Stimulated activated naive B cell treated with anti-CD40 and anti-IgM and Interleukin-4, amounts not matched to agents 10 μg/mL and 1 μg/mL and 100 μg/mL, for 72 hours (primary cell): ENCODE measurements at regions not wholly inside any gene's neighbourhood (a gene's known extent, or its start where the extent isn't known, plus 50 kb on each side); places are given as distances from the start of the nearest gene placed in this dataset.

ENCODE experiments used
- ATAC-seq, 2 donors: fragments of 150-1000 bp; cut with Tn5 transposase; replicated peaks; 2 replicates each; pipeline ENCODE4 v1.10.0; 2021; ENCODE audit warnings: moderate library complexity in 1 of 2
- DNase-seq: peaks from one replicate; pipeline ENCODE4 v3.0.0; 2021
- H3K27ac Mint-ChIP-seq: one replicate; pipeline ENCODE4 v1.8.0; 2022; ENCODE audit warnings: mild to moderate bottlenecking, mixed read lengths
- H3K27me3 Mint-ChIP-seq, 2 donors: one replicate each; pipeline ENCODE4 v1.8.0; 2022; ENCODE audit warnings: mixed read lengths in 2 of 2
- H3K36me3 Mint-ChIP-seq, 2 donors: one replicate each; pipeline ENCODE4 v1.8.0; 2022; ENCODE audit warnings: mixed read lengths in 2 of 2, mild to moderate bottlenecking in 1 of 2
- H3K4me1 Mint-ChIP-seq, 2 donors: one replicate each; pipeline ENCODE4 v1.8.0; 2022; ENCODE audit warnings: mixed read lengths in 2 of 2, mild to moderate bottlenecking in 1 of 2
- H3K4me3 Mint-ChIP-seq, 2 donors: one replicate each; pipeline ENCODE4 v1.8.0; 2022; ENCODE audit warnings: mild to moderate bottlenecking in 2 of 2, mixed read lengths in 2 of 2, moderate library complexity in 1 of 2
- H3K9me3 Mint-ChIP-seq, 2 donors: one replicate each; pipeline ENCODE4 v1.8.0; 2022; ENCODE audit warnings: mixed read lengths in 2 of 2, mild to moderate bottlenecking in 1 of 2

DNA sequence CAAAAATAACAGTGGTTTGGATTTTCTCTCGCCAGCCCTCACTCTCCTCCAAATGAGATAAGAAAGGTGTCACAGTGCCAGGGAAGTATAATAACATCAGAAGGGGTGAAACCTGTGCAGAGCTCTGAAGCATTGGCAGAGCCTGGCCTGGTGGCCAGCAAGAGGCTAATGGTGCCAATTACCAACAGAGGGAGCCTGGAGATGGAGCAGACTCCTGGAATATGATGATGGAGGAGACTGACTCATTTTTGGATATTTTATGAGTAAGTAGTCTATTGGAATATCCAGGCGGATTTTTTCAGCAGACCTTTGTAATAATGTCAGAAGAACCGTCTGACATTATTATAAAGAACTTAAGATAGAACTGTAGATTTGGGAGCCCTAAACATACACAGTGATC is 442.6 kb upstream of the MARCKS start:
- Mint-ChIP-seq H3K4me3 (no peak overlapping the region), H3K9me3 (peaks cover 0 to 1% of the 10 kb centered on the region in 2 donors), H3K4me1 (peaks cover 2 to 12% of the 10 kb centered on the region in 2 donors), H3K36me3 (no peaks in the 10 kb centered on the region), H3K27ac (no peak overlapping the region), H3K27me3 (no peaks in the 10 kb centered on the region)
- no peak for ATAC-seq
- no peak for DNase-seq

DNA sequence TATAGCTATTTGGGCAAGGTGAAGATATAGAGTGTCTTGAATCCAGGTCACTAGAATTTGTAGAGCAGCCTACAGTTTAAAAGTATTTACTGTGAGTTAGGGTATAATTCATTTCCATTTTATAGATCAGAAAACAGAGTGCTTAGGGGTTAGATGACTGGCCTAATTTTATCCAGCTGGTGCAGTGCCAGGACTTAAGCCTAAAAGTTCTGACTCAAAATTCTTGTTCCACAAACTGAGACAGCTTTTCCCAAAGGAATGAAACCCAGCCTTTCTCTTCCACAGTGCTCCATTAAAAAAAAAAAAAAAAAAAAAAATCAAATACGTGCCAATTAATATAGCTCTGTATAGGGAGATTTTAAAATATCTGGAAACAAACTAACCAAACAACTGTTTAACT is 441.0 kb upstream of the MARCKS start:
- Mint-ChIP-seq H3K9me3 (peaks cover 0 to 1% of the 10 kb centered on the region in 2 donors), H3K4me3 (no peak overlapping the region), H3K27ac (no peak overlapping the region), H3K4me1 (peaks cover 0 to 8% of the 10 kb centered on the region in 2 donors), H3K36me3 (no peaks in the 10 kb centered on the region), H3K27me3 (no peaks in the 10 kb centered on the region)
- ATAC-seq (no peak), DNase-seq (no peak)

DNA sequence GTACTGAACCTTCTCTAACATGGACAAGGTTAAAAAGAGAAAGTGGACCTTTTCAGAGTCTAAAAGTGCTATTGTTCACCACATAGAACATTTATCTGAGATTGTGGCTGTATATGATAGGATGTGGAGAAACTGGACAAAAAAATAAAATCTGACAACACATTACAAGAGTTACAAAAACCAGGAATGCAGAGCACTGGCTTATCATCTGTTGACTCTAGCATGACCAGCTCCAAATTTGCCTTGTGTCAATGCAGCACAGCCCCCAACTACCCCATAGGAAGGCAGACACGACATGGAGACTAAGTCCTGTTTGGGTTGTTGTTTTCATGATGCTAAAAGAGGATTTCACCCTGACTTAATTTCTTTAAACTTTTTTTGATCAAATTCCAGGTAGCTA is 436.9 kb upstream of the MARCKS start:
- ATAC-seq: no peak
- peaks cover 0 to 3% of the 10 kb centered on the region in 2 donors for H3K9me3 Mint-ChIP-seq
- H3K4me1 Mint-ChIP-seq: peaks cover 0 to 8% of the 10 kb centered on the region in 2 donors
- no peaks in the 10 kb centered on the region for H3K36me3 Mint-ChIP-seq
- no peak overlapping the region for H3K27ac Mint-ChIP-seq
- H3K4me3 Mint-ChIP-seq: no peak overlapping the region
- DNase-seq: no peak
- no peaks in the 10 kb centered on the region for H3K27me3 Mint-ChIP-seq

DNA sequence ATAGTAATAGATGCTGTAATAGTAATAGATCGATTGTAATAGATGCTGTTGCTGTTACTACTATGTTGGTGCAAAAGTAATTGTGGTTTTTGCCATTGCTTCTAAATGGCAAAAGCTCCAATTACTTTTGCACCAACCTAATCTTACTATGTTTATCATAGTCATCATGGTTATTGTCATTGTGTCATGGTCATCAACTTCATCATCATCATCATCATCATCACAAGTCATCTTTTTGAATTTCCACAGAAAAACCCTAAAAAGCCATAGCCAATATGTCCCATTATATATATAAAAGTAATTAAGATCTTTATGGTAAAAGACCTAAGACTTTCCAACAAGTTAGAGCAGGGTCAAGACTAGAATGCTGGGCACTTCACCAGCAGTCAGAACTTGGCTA is 435.1 kb upstream of the MARCKS start:
- Mint-ChIP-seq H3K36me3 (no peaks in the 10 kb centered on the region), H3K27me3 (no peaks in the 10 kb centered on the region), H3K27ac (no peak overlapping the region), H3K4me3 (no peak overlapping the region), H3K9me3 (peaks cover 0 to 2% of the 10 kb centered on the region in 2 donors), H3K4me1 (peaks cover 0 to 6% of the 10 kb centered on the region in 2 donors)
- ATAC-seq (no peak), DNase-seq (no peak)

DNA sequence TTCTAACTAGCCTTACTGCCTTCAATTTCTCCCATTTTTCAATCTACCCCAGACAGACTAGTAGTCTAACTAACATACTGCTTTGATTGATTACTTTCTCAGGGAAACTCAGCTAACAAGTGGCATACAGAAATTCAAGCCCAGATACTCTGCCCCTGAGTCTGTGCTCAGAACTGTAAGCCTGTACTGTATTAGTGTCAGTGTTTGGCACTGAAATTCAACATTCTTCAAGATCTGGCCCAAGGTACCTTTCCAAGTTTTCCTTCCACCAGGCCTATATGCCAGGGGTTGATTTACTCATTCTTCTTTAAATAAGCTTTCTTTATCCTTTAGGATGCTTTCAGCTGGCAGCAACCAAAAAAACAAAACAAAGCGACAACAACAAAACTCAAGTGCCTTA is 433.2 kb upstream of the MARCKS start:
- Mint-ChIP-seq H3K36me3 (no peaks in the 10 kb centered on the region), H3K27me3 (peaks cover 0 to 4% of the 10 kb centered on the region in 2 donors), H3K4me1 (peaks cover 0 to 2% of the 10 kb centered on the region in 2 donors), H3K9me3 (peaks cover 0 to 2% of the 10 kb centered on the region in 2 donors), H3K27ac (no peak overlapping the region), H3K4me3 (no peak overlapping the region)
- no peak for DNase-seq
- no peak for ATAC-seq

DNA sequence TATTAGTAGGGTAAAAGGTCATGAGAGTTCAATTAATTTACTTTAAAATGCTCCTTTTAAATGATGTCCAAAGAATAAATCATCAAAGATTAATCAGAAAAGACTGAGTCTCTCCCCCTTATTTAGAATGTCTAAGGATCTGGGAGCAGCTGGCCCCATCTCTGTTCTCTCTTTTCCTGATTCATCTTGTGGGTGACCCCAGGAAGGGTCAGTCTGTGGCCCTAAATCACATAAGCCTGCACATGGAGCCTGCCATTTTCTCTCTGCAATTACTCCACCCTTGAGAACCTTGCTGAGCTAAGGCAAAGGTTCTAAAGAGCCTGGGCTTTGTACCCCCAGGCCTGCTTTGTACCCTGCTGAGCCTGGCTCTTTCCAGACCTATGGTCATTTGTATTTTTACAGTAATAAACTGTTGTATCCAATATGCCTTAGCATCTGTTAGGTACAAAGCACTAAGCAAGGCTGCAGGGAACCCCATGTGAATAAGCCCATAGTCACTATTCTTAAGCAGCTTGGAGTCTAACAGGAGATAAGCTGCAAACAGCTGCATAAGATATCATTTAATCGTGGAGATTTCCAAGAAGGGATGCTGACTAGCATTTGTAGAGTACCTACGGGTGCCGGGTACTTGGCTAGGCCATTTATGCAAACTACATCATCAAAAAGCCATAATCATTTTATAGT is 431.0 kb upstream of the MARCKS start:
- Mint-ChIP-seq H3K27me3 (peaks cover 4 to 7% of the 10 kb centered on the region in 2 donors), H3K4me1 (peaks cover 0 to 2% of the 10 kb centered on the region in 2 donors), H3K36me3 (no peaks in the 10 kb centered on the region), H3K27ac (no peak overlapping the region), H3K4me3 (no peak overlapping the region), H3K9me3 (peaks cover 0 to 2% of the 10 kb centered on the region in 2 donors)
- ATAC-seq (no peak), DNase-seq (no peak)

DNA sequence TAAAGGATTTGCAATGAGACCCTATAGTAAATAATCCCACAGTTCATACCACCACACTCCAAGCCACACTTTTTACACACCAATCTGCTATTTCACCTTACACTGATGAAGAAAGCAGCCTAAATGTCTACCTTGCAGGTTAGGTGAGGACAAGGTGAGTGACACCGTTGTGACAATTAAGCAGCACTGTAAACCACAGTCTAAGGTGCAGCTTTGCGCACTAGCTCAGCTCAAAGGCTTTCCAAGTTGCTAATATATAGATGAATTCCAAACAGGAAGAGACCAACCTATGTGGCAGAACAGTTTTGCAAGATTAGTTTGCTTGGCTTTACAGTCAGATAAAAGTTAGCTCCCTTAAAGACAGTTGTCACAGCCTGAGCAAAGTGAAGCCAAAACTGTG is 429.5 kb upstream of the MARCKS start:
- peaks cover 0 to 2% of the 10 kb centered on the region in 2 donors for H3K9me3 Mint-ChIP-seq
- peaks cover 0 to 2% of the 10 kb centered on the region in 2 donors for H3K4me1 Mint-ChIP-seq
- no peak overlapping the region for H3K27ac Mint-ChIP-seq
- ATAC-seq (no peak), DNase-seq (no peak)
- no peaks in the 10 kb centered on the region for H3K36me3 Mint-ChIP-seq
- H3K4me3 Mint-ChIP-seq: no peak overlapping the region
- H3K27me3 Mint-ChIP-seq: peaks cover 4 to 7% of the 10 kb centered on the region in 2 donors

DNA sequence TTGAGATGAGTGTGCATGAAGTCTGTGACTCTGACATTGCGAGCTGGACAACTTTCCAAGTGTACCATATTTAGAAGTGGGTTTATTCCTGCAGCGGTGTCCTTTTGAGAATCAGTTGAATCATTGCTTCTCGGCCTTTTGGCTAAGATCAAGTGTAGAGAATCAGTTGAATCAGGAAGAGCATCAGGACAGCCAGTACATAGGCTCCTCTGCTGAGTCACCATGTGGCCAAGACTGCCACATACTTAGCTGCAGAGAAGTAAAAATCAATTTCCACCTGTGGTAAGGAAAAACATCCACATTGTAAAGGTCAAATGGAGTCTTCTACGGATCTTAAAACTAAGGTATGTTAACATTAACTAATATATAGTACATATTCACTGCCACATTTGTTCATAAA is 428.4 kb upstream of the MARCKS start:
- H3K36me3 Mint-ChIP-seq: no peaks in the 10 kb centered on the region
- ATAC-seq: no peak

DNA sequence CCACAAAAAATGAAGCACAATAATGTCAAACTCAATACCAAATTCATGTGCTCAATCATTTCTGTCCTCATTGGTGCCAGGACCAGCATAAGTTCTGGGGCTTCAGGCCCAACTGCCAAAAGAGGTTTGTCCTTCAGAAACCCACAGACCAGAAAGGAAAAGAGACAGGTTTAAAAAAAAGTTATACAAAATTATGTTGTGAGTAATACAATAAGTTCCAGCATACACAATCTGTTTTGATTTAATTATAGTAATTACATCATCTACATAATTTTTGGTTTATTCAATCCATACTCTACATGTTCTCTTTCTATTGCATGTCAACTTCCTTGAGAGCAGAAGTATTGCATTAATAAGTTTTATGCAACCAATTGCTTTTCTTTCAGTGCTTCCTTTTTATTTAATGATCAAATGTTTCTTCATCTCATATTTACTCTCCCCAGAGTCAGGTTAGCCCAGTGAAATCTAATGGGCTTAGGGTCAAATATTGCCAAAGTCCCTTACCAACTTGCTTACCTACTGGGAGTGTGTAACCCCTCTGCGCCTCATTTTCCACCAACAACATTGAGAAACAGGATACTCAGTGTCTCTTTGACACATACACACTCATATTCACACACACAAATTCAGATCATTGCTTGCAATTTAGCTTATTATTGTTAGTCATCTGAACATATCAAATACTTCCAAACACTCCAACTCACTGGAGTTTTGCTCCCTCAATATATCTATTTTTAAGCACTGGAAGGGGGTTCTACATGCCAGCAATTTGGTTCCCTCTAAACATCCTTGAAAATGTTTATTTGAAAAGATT is 424.4 kb upstream of the MARCKS start:
- DNase-seq: no peak
- Mint-ChIP-seq H3K4me3 (no peak overlapping the region), H3K27ac (no peak overlapping the region)

More for the DNA sequence above, 428.4 kb upstream of the MARCKS start:
- Mint-ChIP-seq H3K27ac (no peak overlapping the region), H3K4me1 (peaks cover 0 to 2% of the 10 kb centered on the region in 2 donors), H3K4me3 (no peak overlapping the region), H3K9me3 (peaks cover 0 to 2% of the 10 kb centered on the region in 2 donors), H3K27me3 (peaks cover 4 to 7% of the 10 kb centered on the region in 2 donors)
- DNase-seq: no peak

DNA sequence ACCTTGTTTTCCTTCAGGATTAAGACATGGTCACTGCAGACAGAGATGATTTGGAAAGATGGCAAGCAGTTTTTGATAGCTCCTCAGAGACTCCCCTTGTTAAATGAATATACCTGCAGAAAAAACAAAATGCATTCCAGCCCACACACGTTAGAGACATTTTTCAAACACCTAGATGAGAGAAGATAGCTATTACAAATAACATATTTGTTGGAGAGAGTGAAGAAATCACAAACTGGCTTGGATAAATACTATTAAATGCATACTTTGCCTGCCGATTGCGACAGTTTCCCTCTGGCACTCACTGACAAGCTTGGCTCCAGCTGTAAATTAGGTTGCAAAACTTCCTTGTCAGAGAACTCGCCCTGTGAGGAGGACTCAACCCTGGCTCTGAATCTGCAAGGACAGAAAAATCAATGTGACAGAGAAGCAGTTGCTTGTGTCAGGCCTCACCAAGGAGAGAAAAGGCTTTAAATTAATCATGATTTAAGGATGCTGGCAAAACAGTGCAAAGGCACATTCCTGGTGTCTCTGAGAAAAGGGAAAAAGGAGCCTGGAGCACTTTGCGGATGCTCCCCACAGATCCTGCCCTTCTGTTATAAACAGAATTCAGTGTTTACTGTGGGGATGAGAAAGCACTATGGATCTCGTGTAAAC is 423.7 kb upstream of the MARCKS start:
- DNase-seq: no peak

More for the DNA sequence above, 424.4 kb upstream of the MARCKS start:
- Mint-ChIP-seq H3K9me3 (no peaks in the 10 kb centered on the region), H3K36me3 (no peaks in the 10 kb centered on the region), H3K4me1 (peaks cover 0 to 1% of the 10 kb centered on the region in 2 donors), H3K27me3 (peaks cover 9 to 10% of the 10 kb centered on the region in 2 donors)
- ATAC-seq: no peak

DNA sequence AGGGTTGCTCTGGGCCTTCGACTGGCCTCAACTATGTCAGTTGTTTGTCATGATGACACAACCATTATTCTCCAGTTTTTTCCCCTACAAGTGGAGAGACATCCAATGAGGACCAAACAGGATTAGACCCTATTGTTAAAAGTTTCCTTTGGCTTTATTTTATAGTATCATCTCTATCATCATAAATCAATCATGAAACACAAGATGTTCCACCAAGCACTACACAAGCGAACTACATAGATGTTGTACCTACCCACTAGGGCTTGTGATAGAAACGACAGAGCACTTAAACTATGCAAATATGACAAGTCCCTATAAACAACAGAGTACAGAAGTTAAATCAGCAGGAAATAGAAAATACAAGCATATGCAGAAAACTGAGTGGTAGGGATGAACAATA is 422.5 kb upstream of the MARCKS start:
- Mint-ChIP-seq H3K4me1 (no peaks in the 10 kb centered on the region), H3K27me3 (peaks cover 4 to 6% of the 10 kb centered on the region in 2 donors), H3K4me3 (no peak overlapping the region), H3K9me3 (no peaks in the 10 kb centered on the region), H3K36me3 (no peaks in the 10 kb centered on the region), H3K27ac (no peak overlapping the region)
- DNase-seq (no peak), ATAC-seq (no peak)

More for the DNA sequence above, 423.7 kb upstream of the MARCKS start:
- H3K36me3 Mint-ChIP-seq: no peaks in the 10 kb centered on the region
- H3K27ac Mint-ChIP-seq: no peak overlapping the region
- peaks cover 8 to 9% of the 10 kb centered on the region in 2 donors for H3K27me3 Mint-ChIP-seq
- no peaks in the 10 kb centered on the region for H3K9me3 Mint-ChIP-seq
- no peak for ATAC-seq
- H3K4me1 Mint-ChIP-seq: no peaks in the 10 kb centered on the region
- no peak overlapping the region for H3K4me3 Mint-ChIP-seq

DNA sequence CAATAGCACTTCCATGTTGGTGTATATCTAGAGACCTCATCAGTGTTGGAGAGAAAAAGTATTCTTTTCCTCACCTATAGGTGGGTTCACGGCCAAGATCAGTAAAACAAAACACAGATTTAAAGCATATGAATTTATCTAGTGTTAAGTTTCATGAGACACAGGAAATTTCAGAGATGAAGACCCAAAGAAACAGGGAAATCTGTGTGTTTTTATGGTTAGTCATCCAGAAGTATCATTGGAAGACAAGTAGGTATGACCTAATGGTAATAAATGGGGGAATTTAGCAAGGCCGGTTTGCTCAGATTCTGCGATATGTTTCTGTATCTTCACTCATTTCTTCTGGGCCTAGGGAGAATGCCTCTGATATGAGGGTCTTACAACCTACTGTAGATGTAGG is 419.6 kb upstream of the MARCKS start:
- Mint-ChIP-seq H3K4me3 (no peak overlapping the region), H3K9me3 (no peaks in the 10 kb centered on the region), H3K27ac (no peak overlapping the region)

DNA sequence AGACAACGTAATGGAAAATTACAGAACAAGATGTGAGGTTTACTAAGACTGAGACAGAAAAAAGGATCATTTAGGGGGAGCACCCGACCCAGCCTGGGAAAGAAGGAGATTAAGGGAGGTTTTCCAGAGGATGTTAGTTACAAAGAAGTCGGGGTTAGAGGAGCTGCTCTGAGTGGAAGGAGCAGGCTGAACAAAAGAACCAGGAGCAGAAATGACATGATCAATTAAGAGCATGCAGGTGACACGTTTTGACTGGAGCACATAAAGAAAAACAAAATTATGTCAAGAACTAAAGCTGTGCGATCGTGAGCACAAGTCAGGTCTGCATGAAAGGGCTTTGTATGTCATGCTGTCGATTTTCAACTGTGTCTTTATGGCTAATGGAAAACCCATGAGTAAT is 417.3 kb upstream of the MARCKS start:
- H3K27me3 Mint-ChIP-seq: peaks cover 4 to 6% of the 10 kb centered on the region in 2 donors
- no peaks in the 10 kb centered on the region for H3K9me3 Mint-ChIP-seq
- ATAC-seq (no peak), DNase-seq (no peak)
- H3K4me1 Mint-ChIP-seq: no peaks in the 10 kb centered on the region
- H3K4me3 Mint-ChIP-seq: no peak overlapping the region
- no peaks in the 10 kb centered on the region for H3K36me3 Mint-ChIP-seq
- no peak overlapping the region for H3K27ac Mint-ChIP-seq

More for the DNA sequence above, 419.6 kb upstream of the MARCKS start:
- ATAC-seq: no peak
- H3K27me3 Mint-ChIP-seq: peaks cover 4 to 6% of the 10 kb centered on the region in 2 donors
- no peak for DNase-seq
- H3K4me1 Mint-ChIP-seq: no peaks in the 10 kb centered on the region
- no peaks in the 10 kb centered on the region for H3K36me3 Mint-ChIP-seq

DNA sequence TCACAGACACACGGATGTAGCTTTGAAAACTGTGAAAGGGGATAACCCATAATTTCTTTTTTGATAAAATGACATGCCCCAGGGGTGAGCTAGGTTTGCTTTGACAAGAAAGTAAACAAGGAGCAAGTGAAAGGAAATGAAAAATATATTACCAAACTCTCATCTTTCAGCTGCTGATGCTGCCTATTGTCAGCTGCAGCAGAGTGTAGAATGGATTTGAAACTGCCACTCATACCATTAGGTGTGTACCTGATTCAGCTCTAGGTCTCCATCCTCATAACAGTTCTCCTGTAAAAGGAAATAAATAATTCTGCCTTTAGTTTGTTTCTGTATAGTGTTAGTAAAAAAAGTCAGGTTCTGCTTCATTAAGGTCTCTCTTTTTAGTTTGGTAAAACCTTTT is 415.1 kb upstream of the MARCKS start:
- peaks cover 0 to 3% of the 10 kb centered on the region in 2 donors for H3K9me3 Mint-ChIP-seq
- H3K27ac Mint-ChIP-seq: no peak overlapping the region
- no peaks in the 10 kb centered on the region for H3K36me3 Mint-ChIP-seq
- no peak for ATAC-seq
- H3K4me3 Mint-ChIP-seq: no peak overlapping the region
- H3K4me1 Mint-ChIP-seq: peaks cover under 1% of the 10 kb centered on the region in 2 donors
- no peak for DNase-seq
- H3K27me3 Mint-ChIP-seq: no peaks in the 10 kb centered on the region
